HepG2 (cell line): ENCODE measurements at regions not wholly inside any gene's neighbourhood (a gene's known extent, or its start where the extent isn't known, plus 50 kb on each side); places are given as distances from the start of the nearest gene placed in this dataset.

Source experiments
- ATAC-seq: fragments of 200-7000 bp; cut with Tn5 transposase; 3 replicates; pipeline ENCODE4 v1.9.1; 2020; ENCODE audit warnings: mild to moderate bottlenecking, moderate library complexity
- BruUV-seq: library from RNA; stranded (reverse); fragments of 400-500 nt; replicated peaks from 2 replicates; lab custom pipeline; 2021; lab: Mats Ljungman, UMichigan
- CTCF ChIA-PET: fragments of 300-600 bp; formaldehyde crosslinking; extraction: SDS; loops from one replicate; lab custom pipeline; 2021; ENCODE audit warnings: low total read pairs, inconsistent platforms, low intra/inter-chr PET ratio; lab: Yijun Ruan, JAX
- POLR2A ChIA-PET: fragments of 350-600 bp; sonication (Branson Sonifier 250); formaldehyde crosslinking; loops from one replicate; lab custom pipeline; 2020; ENCODE audit warnings: antibody characterized with exemption, inconsistent platforms; lab: Yijun Ruan, JAX
- DNase-seq: peaks from one replicate; pipeline ENCODE4 v3.0.0-alpha.2; 2015; ENCODE audit warnings: low spot score
- FAIRE-seq: peaks from 3 replicates; lab custom pipeline; 2011; peaks lifted over from hg19 to GRCh38; lab: Jason Lieb, UNC
- H2AFZ ChIP-seq: one replicate; pipeline ENCODE4 v1.6.1; 2011; ENCODE audit warnings: low read length, inconsistent platforms
- H3K27ac ChIP-seq: fragments of 300-600 bp; 3 replicates; pipeline ENCODE4 v1.8.0; 2011; ENCODE audit warnings: mixed run types, mild to moderate bottlenecking, mixed read lengths, low read length, inconsistent platforms; ENCODE audit not compliant: insufficient read depth; ENCODE audit errors: extremely low read length
- H3K27me3 ChIP-seq, 2 experiments: fragments of 200-600 bp in 1 of 2; 2 replicates in 1 of 2; 3 replicates in 1 of 2; pipeline versions ENCODE4 v1.6.0 to v1.8.0; 2011; ENCODE audit warnings: low read length in 2 of 2, mild to moderate bottlenecking in 2 of 2, moderate library complexity in 2 of 2, inconsistent platforms in 1 of 2; ENCODE audit not compliant: insufficient read depth in 2 of 2, control insufficient read depth in 1 of 2
- H3K36me3 ChIP-seq, 2 experiments: fragments of 200-600 bp in 1 of 2; replicated peaks in 1 of 2; 2 replicates in 1 of 2; 3 replicates in 1 of 2; pipeline versions ENCODE4 v1.5.1 to v1.8.0; 2011; ENCODE audit warnings: low read length in 2 of 2, inconsistent platforms in 1 of 2; ENCODE audit not compliant: insufficient read depth in 2 of 2, control insufficient read depth in 1 of 2
- H3K4me1 ChIP-seq: 2 replicates; pipeline ENCODE4 v1.5.1; 2012; ENCODE audit warnings: low read length, inconsistent platforms; ENCODE audit not compliant: insufficient read depth
- H3K4me2 ChIP-seq: 2 replicates; pipeline ENCODE4 v1.6.0; 2011; ENCODE audit warnings: low read depth, low read length, inconsistent platforms
- H3K4me3 ChIP-seq, 3 experiments: fragments of 200-600 bp in 1 of 3; sonication (generic), shearing (Covaris generic) in 1 of 3; replicated peaks in 1 of 3; 2 replicates each; pipeline ENCODE4 v1.5.1; 2011 to 2016; ENCODE audit warnings: low read length in 3 of 3, inconsistent platforms in 2 of 3, low read depth in 2 of 3, mild to moderate bottlenecking in 2 of 3, control low read depth in 1 of 3, mixed read lengths in 1 of 3; ENCODE audit not compliant: insufficient read depth in 1 of 3
- H3K79me2 ChIP-seq: one replicate; pipeline ENCODE4 v1.6.1; 2011; ENCODE audit warnings: low read length, inconsistent platforms; ENCODE audit not compliant: insufficient read depth
- H3K9ac ChIP-seq: 2 replicates; pipeline ENCODE4 v1.6.0; 2011; ENCODE audit warnings: mild to moderate bottlenecking, low read depth, low read length, inconsistent platforms; ENCODE audit not compliant: insufficient read depth
- H3K9me3 ChIP-seq: 2 replicates; pipeline ENCODE4 v1.5.1; 2012; ENCODE audit warnings: mild to moderate bottlenecking, low read length
- H4K20me1 ChIP-seq: 2 replicates; pipeline ENCODE4 v1.6.0; 2011; ENCODE audit warnings: inconsistent platforms, mild to moderate bottlenecking, low read length, moderate library complexity; ENCODE audit not compliant: insufficient read depth
- ELF4 ChIP-seq: sonication (generic); formaldehyde crosslinking; IDR thresholded peaks from 2 replicates; pipeline ENCODE4 v1.5.0; 2020; ENCODE audit warnings: missing genetic modification reagents, mild to moderate bottlenecking, moderate library complexity, borderline replicate concordance
- GTF3A ChIP-seq: sonication (generic); formaldehyde crosslinking; conservative IDR thresholded peaks from 2 replicates; pipeline ENCODE4 v1.4.0; 2020; ENCODE audit warnings: mild to moderate bottlenecking, missing genetic modification reagents
- IKZF1 ChIP-seq: fragments of 450-650 bp; IDR thresholded peaks from 2 replicates; pipeline ENCODE4 v1.7.1; 2016
- KDM1A ChIP-seq: IDR thresholded peaks from 2 replicates; pipeline ENCODE4 v1.6.1; 2016; ENCODE audit warnings: missing compliant biosample characterization
- KDM5A ChIP-seq: fragments of 200-600 bp; sonication (generic); IDR thresholded peaks from 2 replicates; pipeline ENCODE4 v1.7.0; 2018; ENCODE audit warnings: antibody characterized with exemption, mild to moderate bottlenecking, low read length, borderline replicate concordance
- MBD4 ChIP-seq: IDR thresholded peaks from 2 replicates; pipeline ENCODE4 v1.6.1; 2012; ENCODE audit warnings: low read length, inconsistent platforms, borderline replicate concordance
- NAIF1 ChIP-seq: sonication (generic); formaldehyde crosslinking; IDR thresholded peaks from 2 replicates; pipeline ENCODE4 v1.5.0; 2020; ENCODE audit warnings: mild to moderate bottlenecking, missing genetic modification reagents, borderline replicate concordance
- SUZ12 ChIP-seq: fragments of 150-350 bp; IDR thresholded peaks from 2 replicates; pipeline ENCODE4 v1.6.1; 2014; ENCODE audit warnings: low read depth, low read length
- TP53 ChIP-seq: sonication (generic); formaldehyde crosslinking; conservative IDR thresholded peaks from 2 replicates; pipeline ENCODE4 v1.4.0; 2020; ENCODE audit warnings: missing genetic modification reagents
- ZFP36L1 ChIP-seq: sonication (generic); formaldehyde crosslinking; IDR thresholded peaks from 2 replicates; pipeline ENCODE4 v1.8.0; 2022; ENCODE audit warnings: mild to moderate bottlenecking, missing genetic modification reagents, moderate library complexity
- ZKSCAN1 ChIP-seq: fragments of 150-350 bp; IDR thresholded peaks from 2 replicates; pipeline ENCODE4 v1.6.1; 2014; ENCODE audit warnings: low read length
- ZNF383 ChIP-seq: sonication (generic); formaldehyde crosslinking; IDR thresholded peaks from 2 replicates; pipeline ENCODE4 v1.4.0; 2020; ENCODE audit warnings: missing genetic modification reagents, mild to moderate bottlenecking, borderline replicate concordance
- ZNF660 ChIP-seq: sonication (generic); formaldehyde crosslinking; IDR thresholded peaks from 2 replicates; pipeline ENCODE4 v1.5.1; 2020; ENCODE audit warnings: mild to moderate bottlenecking, low read depth, missing genetic modification reagents, borderline replicate concordance
- ZNF891 ChIP-seq: sonication (generic); formaldehyde crosslinking; IDR thresholded peaks from 2 replicates; pipeline ENCODE4 v1.5.0; 2020; ENCODE audit warnings: mild to moderate bottlenecking, missing genetic modification reagents
- WGBS: methylation state at CpG from one replicate; pipeline ENCODE4 v1.1.6; 2017; ENCODE audit warnings: low lambda C conversion rate; 5-methylcytosine and 5-hydroxymethylcytosine counted together
- in situ Hi-C: cut with HindIII; loops from 2 replicates; pipeline ENCODE4 v1.10.0; 2017; ENCODE audit warnings: low pct_unique_long_range_greater_than_20kb; ENCODE audit not compliant: extremely low pct_ligation_motif_present
- intact Hi-C: fragments of 100-400 bp; cut with micrococcal nuclease; formaldehyde crosslinking; loops from one replicate; pipeline ENCODE4 v1.10.0; 2022; ENCODE audit not compliant: unreplicated experiment
- TF ChIP-seq, protein P1 (sequence below): sonication (generic); formaldehyde crosslinking; IDR thresholded peaks from 2 replicates; pipeline ENCODE4 v1.5.1; 2020; ENCODE audit warnings: missing genetic modification reagents, mild to moderate bottlenecking, borderline replicate concordance
- TF ChIP-seq, protein P2 (sequence below): sonication (generic); formaldehyde crosslinking; conservative IDR thresholded peaks from 2 replicates; pipeline ENCODE4 v1.4.0; 2020; ENCODE audit warnings: mild to moderate bottlenecking, missing genetic modification reagents, moderate library complexity
- TF ChIP-seq, protein P3 (sequence below), 2 experiments: sonication (generic) in 1 of 2; formaldehyde crosslinking in 1 of 2; IDR thresholded peaks; 2 replicates each; pipeline versions ENCODE4 v1.4.0 to v1.6.1; 2018 to 2020; ENCODE audit warnings: missing genetic modification reagents in 2 of 2, borderline replicate concordance in 1 of 2, low read depth in 1 of 2, mild to moderate bottlenecking in 1 of 2, missing biosample characterization in 1 of 2

DNA sequence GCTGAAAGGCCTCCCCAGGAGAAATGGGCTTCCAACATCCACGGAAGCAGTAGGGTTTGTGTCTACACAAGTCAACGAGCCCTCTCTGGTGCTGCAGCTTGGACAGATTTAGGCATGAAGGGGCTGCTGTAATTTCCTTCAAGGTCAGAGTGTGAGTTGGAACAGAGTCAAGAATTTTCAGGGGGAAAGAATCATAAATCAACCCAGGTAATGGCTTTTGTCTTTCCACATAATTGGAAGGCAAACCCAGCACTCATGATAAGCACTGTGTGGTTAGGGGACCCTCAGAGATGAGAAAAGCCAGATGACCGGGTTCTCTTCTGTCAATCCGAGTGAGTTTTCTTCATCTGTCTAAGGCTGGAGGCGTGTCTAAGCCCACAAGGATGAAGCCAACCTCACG, 78.6 kb upstream of the MXRA5 start:
- TF ChIP-seq ZNF891 (CRISPR knock-in tag), result no peak
- TF ChIP-seq, protein P1, sequence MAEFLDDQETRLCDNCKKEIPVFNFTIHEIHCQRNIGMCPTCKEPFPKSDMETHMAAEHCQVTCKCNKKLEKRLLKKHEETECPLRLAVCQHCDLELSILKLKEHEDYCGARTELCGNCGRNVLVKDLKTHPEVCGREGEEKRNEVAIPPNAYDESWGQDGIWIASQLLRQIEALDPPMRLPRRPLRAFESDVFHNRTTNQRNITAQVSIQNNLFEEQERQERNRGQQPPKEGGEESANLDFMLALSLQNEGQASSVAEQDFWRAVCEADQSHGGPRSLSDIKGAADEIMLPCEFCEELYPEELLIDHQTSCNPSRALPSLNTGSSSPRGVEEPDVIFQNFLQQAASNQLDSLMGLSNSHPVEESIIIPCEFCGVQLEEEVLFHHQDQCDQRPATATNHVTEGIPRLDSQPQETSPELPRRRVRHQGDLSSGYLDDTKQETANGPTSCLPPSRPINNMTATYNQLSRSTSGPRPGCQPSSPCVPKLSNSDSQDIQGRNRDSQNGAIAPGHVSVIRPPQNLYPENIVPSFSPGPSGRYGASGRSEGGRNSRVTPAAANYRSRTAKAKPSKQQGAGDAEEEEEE (CRISPR knock-in tag), result no peak
- TF ChIP-seq TP53 (CRISPR knock-in tag), result no peak
- TF ChIP-seq ZNF660, result no peak
- TF ChIP-seq, protein P2, sequence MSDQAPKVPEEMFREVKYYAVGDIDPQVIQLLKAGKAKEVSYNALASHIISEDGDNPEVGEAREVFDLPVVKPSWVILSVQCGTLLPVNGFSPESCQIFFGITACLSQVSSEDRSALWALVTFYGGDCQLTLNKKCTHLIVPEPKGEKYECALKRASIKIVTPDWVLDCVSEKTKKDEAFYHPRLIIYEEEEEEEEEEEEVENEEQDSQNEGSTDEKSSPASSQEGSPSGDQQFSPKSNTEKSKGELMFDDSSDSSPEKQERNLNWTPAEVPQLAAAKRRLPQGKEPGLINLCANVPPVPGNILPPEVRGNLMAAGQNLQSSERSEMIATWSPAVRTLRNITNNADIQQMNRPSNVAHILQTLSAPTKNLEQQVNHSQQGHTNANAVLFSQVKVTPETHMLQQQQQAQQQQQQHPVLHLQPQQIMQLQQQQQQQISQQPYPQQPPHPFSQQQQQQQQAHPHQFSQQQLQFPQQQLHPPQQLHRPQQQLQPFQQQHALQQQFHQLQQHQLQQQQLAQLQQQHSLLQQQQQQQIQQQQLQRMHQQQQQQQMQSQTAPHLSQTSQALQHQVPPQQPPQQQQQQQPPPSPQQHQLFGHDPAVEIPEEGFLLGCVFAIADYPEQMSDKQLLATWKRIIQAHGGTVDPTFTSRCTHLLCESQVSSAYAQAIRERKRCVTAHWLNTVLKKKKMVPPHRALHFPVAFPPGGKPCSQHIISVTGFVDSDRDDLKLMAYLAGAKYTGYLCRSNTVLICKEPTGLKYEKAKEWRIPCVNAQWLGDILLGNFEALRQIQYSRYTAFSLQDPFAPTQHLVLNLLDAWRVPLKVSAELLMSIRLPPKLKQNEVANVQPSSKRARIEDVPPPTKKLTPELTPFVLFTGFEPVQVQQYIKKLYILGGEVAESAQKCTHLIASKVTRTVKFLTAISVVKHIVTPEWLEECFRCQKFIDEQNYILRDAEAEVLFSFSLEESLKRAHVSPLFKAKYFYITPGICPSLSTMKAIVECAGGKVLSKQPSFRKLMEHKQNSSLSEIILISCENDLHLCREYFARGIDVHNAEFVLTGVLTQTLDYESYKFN (CRISPR knock-in tag), result no peak
- TF ChIP-seq MBD4, result no peak
- TF ChIP-seq GTF3A (CRISPR knock-in tag), result no peak
- no peak for TF ChIP-seq KDM5A
- TF ChIP-seq, protein P3, sequence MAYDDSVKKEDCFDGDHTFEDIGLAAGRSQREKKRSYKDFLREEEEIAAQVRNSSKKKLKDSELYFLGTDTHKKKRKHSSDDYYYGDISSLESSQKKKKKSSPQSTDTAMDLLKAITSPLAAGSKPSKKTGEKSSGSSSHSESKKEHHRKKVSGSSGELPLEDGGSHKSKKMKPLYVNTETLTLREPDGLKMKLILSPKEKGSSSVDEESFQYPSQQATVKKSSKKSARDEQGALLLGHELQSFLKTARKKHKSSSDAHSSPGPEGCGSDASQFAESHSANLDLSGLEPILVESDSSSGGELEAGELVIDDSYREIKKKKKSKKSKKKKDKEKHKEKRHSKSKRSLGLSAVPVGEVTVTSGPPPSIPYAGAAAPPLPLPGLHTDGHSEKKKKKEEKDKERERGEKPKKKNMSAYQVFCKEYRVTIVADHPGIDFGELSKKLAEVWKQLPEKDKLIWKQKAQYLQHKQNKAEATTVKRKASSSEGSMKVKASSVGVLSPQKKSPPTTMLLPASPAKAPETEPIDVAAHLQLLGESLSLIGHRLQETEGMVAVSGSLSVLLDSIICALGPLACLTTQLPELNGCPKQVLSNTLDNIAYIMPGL (CRISPR knock-in tag; IDR thresholded peaks at IDR 0.05; ENCODE audit: borderline replicate concordance in 1 of 2, low read depth in 1 of 2), result no peak
- no peak for TF ChIP-seq ELF4 (CRISPR knock-in tag)
- no peak for TF ChIP-seq KDM1A (CRISPR knock-in tag)
- TF ChIP-seq SUZ12, result no peak
- no peak for TF ChIP-seq NAIF1 (CRISPR knock-in tag)
- TF ChIP-seq IKZF1, result no peak
- no peak for TF ChIP-seq ZKSCAN1
- TF ChIP-seq ZFP36L1 (CRISPR knock-in tag), result no peak
- no peak for TF ChIP-seq ZNF383
- no peak overlapping the region for H3K27ac ChIP-seq
- intact Hi-C loops, result no loop called here
- H3K36me3 ChIP-seq, result no peaks in the 10 kb centered on the region
- POLR2A ChIA-PET, result no interaction called here
- no peak overlapping the region for H3K4me2 ChIP-seq
- no peak overlapping the region for H3K9ac ChIP-seq
- H3K79me2 ChIP-seq, result no peaks in the 10 kb centered on the region
- H2AFZ ChIP-seq, result no peak overlapping the region
- in situ Hi-C loops, result no loop called here
- no peak for ATAC-seq
- no peak for FAIRE-seq
- no peak for DNase-seq
- 20% methylated on average over 1 of the region's 6 CpGs for WGBS
- H3K9me3 ChIP-seq, result no peaks in the 10 kb centered on the region
- CTCF ChIA-PET, result no interaction called here
- H3K27me3 ChIP-seq, result no peaks in the 10 kb centered on the region
- no TSS peak for BruUV-seq
- H3K4me1 ChIP-seq, result no peaks in the 10 kb centered on the region
- no peak overlapping the region for H3K4me3 ChIP-seq
- H4K20me1 ChIP-seq, result no peaks in the 10 kb centered on the region
